ENCODE measurements at regions not wholly inside any gene's neighbourhood (a gene's known extent, or its start where the extent isn't known, plus 50 kb on each side); places are given as distances from the start of the nearest gene placed in this dataset.

DNA sequence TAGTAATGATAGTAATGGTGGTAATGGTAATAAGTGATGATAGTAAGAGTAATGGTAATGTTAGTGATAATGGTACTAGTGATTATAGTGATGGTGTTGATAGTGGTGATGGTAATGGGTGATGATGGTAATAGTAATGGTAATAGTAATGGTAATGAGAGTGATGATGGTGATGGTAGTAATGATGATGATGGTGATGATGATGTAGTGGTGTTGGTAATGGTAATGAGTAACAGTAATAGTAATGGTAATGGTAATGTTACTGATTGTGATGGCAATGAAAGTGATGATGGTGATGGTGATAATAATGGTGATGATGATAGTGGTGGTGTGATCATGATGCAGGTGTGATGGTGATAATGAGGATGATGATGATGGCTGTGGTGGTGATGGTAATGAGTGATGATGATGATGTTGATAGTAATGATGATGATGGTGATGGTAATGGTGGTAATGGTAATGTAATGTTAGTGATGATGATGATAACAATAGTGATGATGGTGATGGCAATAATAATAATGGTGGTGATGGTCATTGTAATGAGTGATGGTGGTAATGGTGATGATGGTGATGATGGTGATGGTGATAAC, 235.0 kb downstream of the MATN1 start:
- Histone ChIP-seq H3K4me2 (ENCODE audit: low read depth, low read length) (no peak overlapping the region), H3K79me2 (ENCODE audit: insufficient read depth, low read length) (no peaks in the 10 kb centered on the region), H3K27me3 (ENCODE audit: control insufficient read depth in 1 of 2, insufficient read depth in 2 of 2, low read length in 2 of 2) (no peaks in the 10 kb centered on the region; a peak in 1 of 5 replicates), H3K9me3 (ENCODE audit: low read length) (no peaks in the 10 kb centered on the region), H3K4me3 (replicated peaks in 1 of 3; ENCODE audit: insufficient read depth in 1 of 3, low read depth in 2 of 3, low read length in 3 of 3) (no peak overlapping the region), H3K27ac (ENCODE audit: extremely low read length, insufficient read depth, low read length) (no peak overlapping the region), H2AFZ (ENCODE audit: low read length) (no peak overlapping the region), H4K20me1 (ENCODE audit: insufficient read depth, low read length) (no peaks in the 10 kb centered on the region), H3K4me1 (ENCODE audit: insufficient read depth, low read length) (no peaks in the 10 kb centered on the region), H3K36me3 (replicated peaks in 1 of 2; ENCODE audit: control insufficient read depth in 1 of 2, insufficient read depth in 2 of 2, low read length in 2 of 2) (no peaks in the 10 kb centered on the region), H3K9ac (ENCODE audit: insufficient read depth, low read depth, low read length) (no peak overlapping the region)
- no peak for FAIRE-seq
- POLR2A ChIA-PET = no interaction called here
- CTCF ChIA-PET (ENCODE audit: low intra/inter-chr PET ratio, low total read pairs) = no interaction called here
- no TSS peak for BruUV-seq (replicated peaks)
- in situ Hi-C loops (cut with HindIII; ENCODE audit: extremely low pct_ligation_motif_present, low pct_unique_long_range_greater_than_20kb) (no loop called here), intact Hi-C loops (cut with micrococcal nuclease; ENCODE audit: unreplicated experiment) (no loop called here)
- TF ChIP-seq MBNL3 (CRISPR knock-in tag; conservative IDR thresholded peaks at IDR 0.05) (no peak), ZKSCAN5 (CRISPR knock-in tag; IDR thresholded peaks at IDR 0.05) (no peak), ZNF816 (CRISPR knock-in tag; IDR thresholded peaks at IDR 0.05; ENCODE audit: borderline replicate concordance) (no peak), CREB1 (IDR thresholded peaks at IDR 0.05) (peak; percentile 91), CREB1 (CRISPR knock-in tag; IDR thresholded peaks at IDR 0.05) (no peak), ZNF7 (CRISPR knock-in tag; IDR thresholded peaks at IDR 0.05) (no peak), ZBTB7B (CRISPR knock-in tag; IDR thresholded peaks at IDR 0.05) (no peak), NBN (conservative IDR thresholded peaks at IDR 0.05) (no peak), ATF7-NPFF (CRISPR knock-in tag; IDR thresholded peaks at IDR 0.05; ENCODE audit: low read depth) (no peak), ADNP (CRISPR knock-in tag; IDR thresholded peaks at IDR 0.05) (no peak), KLF12 (CRISPR knock-in tag; IDR thresholded peaks at IDR 0.05; ENCODE audit: borderline replicate concordance) (no peak), ATF7 (IDR thresholded peaks at IDR 0.05) (peak; percentile 24; the same call in 1 of the 2 replicates), ATF7 (CRISPR knock-in tag; IDR thresholded peaks at IDR 0.05) (no peak)
- TF ChIP-seq, protein P1, sequence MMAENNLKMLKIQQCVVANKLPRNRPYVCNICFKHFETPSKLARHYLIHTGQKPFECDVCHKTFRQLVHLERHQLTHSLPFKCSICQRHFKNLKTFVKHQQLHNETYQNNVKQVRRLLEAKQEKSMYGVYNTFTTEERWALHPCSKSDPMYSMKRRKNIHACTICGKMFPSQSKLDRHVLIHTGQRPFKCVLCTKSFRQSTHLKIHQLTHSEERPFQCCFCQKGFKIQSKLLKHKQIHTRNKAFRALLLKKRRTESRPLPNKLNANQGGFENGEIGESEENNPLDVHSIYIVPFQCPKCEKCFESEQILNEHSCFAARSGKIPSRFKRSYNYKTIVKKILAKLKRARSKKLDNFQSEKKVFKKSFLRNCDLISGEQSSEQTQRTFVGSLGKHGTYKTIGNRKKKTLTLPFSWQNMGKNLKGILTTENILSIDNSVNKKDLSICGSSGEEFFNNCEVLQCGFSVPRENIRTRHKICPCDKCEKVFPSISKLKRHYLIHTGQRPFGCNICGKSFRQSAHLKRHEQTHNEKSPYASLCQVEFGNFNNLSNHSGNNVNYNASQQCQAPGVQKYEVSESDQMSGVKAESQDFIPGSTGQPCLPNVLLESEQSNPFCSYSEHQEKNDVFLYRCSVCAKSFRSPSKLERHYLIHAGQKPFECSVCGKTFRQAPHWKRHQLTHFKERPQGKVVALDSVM (CRISPR knock-in tag; IDR thresholded peaks at IDR 0.05) = no peak
- TF ChIP-seq, protein P2, sequence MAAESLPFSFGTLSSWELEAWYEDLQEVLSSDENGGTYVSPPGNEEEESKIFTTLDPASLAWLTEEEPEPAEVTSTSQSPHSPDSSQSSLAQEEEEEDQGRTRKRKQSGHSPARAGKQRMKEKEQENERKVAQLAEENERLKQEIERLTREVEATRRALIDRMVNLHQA (CRISPR knock-in tag; IDR thresholded peaks at IDR 0.05) = no peak
- no peak for DNase-seq (ENCODE audit: low spot score)
- no peak for ATAC-seq
